NCI-H524 (cell line): ENCODE measurements at regions not wholly inside any gene's neighbourhood (a gene's known extent, or its start where the extent isn't known, plus 50 kb on each side); places are given as distances from the start of the nearest gene placed in this dataset.
"Not testable (repeated sequence)": the region's sequence is repeated elsewhere in the genome, so short reads cannot be mapped to it uniquely, and the experiment has no call there.

Experiments used
- DNase-seq, 2 experiments: peaks; one replicate each; lab custom pipeline; 2025; lab: John Stamatoyannopoulos, UW

- no peak for DNase-seq
Measured at GRCh38 chrX:122344816-122345215, 839.3 kb upstream of the GRIA3 start.

- no peak for DNase-seq
Measured at GRCh38 chrX:122363112-122363795, 820.8 kb upstream of the GRIA3 start.

GRCh38 chrX:122375533-122375932 is 808.5 kb upstream of the GRIA3 start:
- not testable (repeated sequence) for DNase-seq

GRCh38 chrX:122389005-122389404 is 795.1 kb upstream of the GRIA3 start:
- DNase-seq, result no peak

GRCh38 chrX:122418758-122419157 is 765.3 kb upstream of the GRIA3 start:
- DNase-seq, result no peak

GRCh38 chrX:122421434-122422121 is 762.5 kb upstream of the GRIA3 start:
- no peak for DNase-seq

GRCh38 chrX:122422547-122422946 is 761.5 kb upstream of the GRIA3 start:
- no peak for DNase-seq

GRCh38 chrX:122434942-122435341 is 749.1 kb upstream of the GRIA3 start:
- DNase-seq, result no peak

- no peak for DNase-seq
Measured at GRCh38 chrX:122439831-122440230, 744.2 kb upstream of the GRIA3 start.

- no peak for DNase-seq
Measured at GRCh38 chrX:122440832-122441231, 743.2 kb upstream of the GRIA3 start.

- no peak for DNase-seq
Measured at GRCh38 chrX:122441451-122441850, 742.6 kb upstream of the GRIA3 start.

GRCh38 chrX:122445466-122445865 is 738.6 kb upstream of the GRIA3 start:
- DNase-seq, result no peak

- DNase-seq, result no peak
Measured at GRCh38 chrX:122464341-122464740, 719.7 kb upstream of the GRIA3 start.

GRCh38 chrX:122475306-122475705 is 708.8 kb upstream of the GRIA3 start:
- no peak for DNase-seq

GRCh38 chrX:122500556-122500955 is 683.5 kb upstream of the GRIA3 start:
- DNase-seq, result no peak

- no peak for DNase-seq
Measured at GRCh38 chrX:122501652-122502051, 682.4 kb upstream of the GRIA3 start.

- no peak for DNase-seq
Measured at GRCh38 chrX:122504026-122504425, 680.1 kb upstream of the GRIA3 start.

- DNase-seq, result no peak
Measured at GRCh38 chrX:122512561-122513072, 671.5 kb upstream of the GRIA3 start.

GRCh38 chrX:122517786-122518185 is 666.3 kb upstream of the GRIA3 start:
- DNase-seq, result no peak

GRCh38 chrX:122545778-122546177 is 638.3 kb upstream of the GRIA3 start:
- no peak for DNase-seq

- no peak for DNase-seq
Measured at GRCh38 chrX:122546269-122546668, 637.8 kb upstream of the GRIA3 start.

- no peak for DNase-seq
Measured at GRCh38 chrX:122552286-122552800, 631.7 kb upstream of the GRIA3 start.

GRCh38 chrX:122555925-122556324 is 628.2 kb upstream of the GRIA3 start:
- no peak for DNase-seq
